ENCODE measurements at regions not wholly inside any gene's neighbourhood (a gene's known extent, or its start where the extent isn't known, plus 50 kb on each side); places are given as distances from the start of the nearest gene placed in this dataset.
"Not testable (repeated sequence)": the region's sequence is repeated elsewhere in the genome, so short reads cannot be mapped to it uniquely, and the experiment has no call there.

DNA sequence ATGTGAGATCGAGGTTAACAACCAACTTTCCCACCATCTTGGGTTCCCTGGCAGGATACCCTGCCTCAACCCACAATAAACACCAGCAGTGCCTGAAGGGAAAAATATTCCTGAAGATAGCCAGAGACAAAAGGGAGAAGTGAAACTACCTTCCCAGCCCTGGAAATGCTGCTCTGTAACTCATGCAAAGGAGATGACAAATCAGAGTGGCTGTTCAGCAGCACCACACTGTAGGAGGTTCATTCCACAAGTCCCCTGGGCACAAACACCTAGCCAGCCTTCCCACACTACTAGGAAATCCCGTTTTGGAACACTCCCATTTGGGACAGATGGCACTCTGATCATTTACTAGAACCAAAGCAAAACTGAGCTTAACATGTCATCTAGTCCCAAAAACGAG, 190.7 kb upstream of the RBBP8 start:
- Mint-ChIP-seq H3K4me3 (no peak overlapping the region), H3K27ac (no peak overlapping the region)

DNA sequence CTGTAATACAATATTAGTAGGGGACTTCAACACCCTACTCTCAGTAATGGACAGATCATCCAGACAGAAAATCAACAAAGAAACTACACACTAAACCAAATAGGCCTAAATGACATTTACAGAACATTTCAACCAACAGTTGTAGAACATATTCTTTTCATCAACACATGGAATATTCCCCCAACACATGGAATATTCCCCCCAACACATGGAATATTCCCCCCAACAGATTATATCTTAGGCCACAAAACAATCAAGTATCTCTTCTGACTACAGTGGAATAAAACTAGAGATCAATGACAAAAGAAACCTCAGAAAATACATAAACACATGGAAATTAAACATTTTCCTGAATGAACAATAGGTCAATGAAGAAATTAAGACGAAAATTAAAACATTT, 187.2 kb upstream of the RBBP8 start:
- Mint-ChIP-seq H3K27me3 (ENCODE audit: low read depth) (peaks cover 12% of the 10 kb centered on the region), H3K36me3 (ENCODE audit: insufficient read depth in 2 of 2) (no peaks in the 10 kb centered on the region), H3K9me3 (peaks cover 5 to 6% of the 10 kb centered on the region in 2 donors), H3K4me1 (ENCODE audit: low read depth) (no peaks in the 10 kb centered on the region), H3K27ac (no peak overlapping the region), H3K4me3 (no peak overlapping the region)
- no peak for ATAC-seq (replicated peaks in 1 of 2)
- DNase-seq = no peak

More for the DNA sequence above, 190.7 kb upstream of the RBBP8 start:
- no peaks in the 10 kb centered on the region for H3K4me1 Mint-ChIP-seq (ENCODE audit: low read depth)
- peaks cover 12% of the 10 kb centered on the region for H3K27me3 Mint-ChIP-seq (ENCODE audit: low read depth)
- no peaks in the 10 kb centered on the region for H3K36me3 Mint-ChIP-seq (ENCODE audit: insufficient read depth in 2 of 2)
- peaks cover 5 to 6% of the 10 kb centered on the region in 2 donors for H3K9me3 Mint-ChIP-seq
- DNase-seq (no peak), ATAC-seq (replicated peaks in 1 of 2) (no peak)

DNA sequence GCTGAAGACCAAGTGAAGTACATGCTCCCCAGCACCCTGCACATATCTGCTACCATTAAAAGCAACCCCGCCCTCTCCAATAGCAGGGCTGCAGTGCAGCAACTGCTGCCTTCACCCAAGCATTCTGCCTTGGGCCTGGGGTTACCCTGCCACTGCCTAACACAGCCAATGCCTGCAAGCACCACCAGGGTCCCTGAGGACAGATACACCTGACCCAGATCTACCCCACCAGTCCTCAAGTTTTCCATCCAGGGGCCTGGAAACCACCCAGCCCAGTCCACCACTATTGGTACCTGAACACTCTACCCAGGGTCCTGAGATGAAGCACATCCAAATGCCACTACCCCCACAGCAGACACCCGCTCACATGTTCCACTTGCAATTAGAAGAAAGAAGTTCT, 181.1 kb upstream of the RBBP8 start:
- no peak overlapping the region for H3K4me3 Mint-ChIP-seq
- DNase-seq (no peak), ATAC-seq (replicated peaks in 1 of 2) (no peak)
- H3K27me3 Mint-ChIP-seq (ENCODE audit: low read depth) = peaks cover 13% of the 10 kb centered on the region
- no peaks in the 10 kb centered on the region for H3K4me1 Mint-ChIP-seq (ENCODE audit: low read depth)
- no peaks in the 10 kb centered on the region for H3K36me3 Mint-ChIP-seq (ENCODE audit: insufficient read depth in 2 of 2)
- H3K9me3 Mint-ChIP-seq = no peaks in the 10 kb centered on the region
- no peak overlapping the region for H3K27ac Mint-ChIP-seq

GRCh38 chr18:22753130-22753831, 179.8 kb upstream of the RBBP8 start:
- Mint-ChIP-seq H3K36me3 (ENCODE audit: insufficient read depth in 2 of 2) (no peaks in the 10 kb centered on the region), H3K4me1 (ENCODE audit: low read depth) (no peaks in the 10 kb centered on the region), H3K9me3 (no peaks in the 10 kb centered on the region), H3K4me3 (no peak overlapping the region), H3K27me3 (ENCODE audit: low read depth) (peaks cover 13% of the 10 kb centered on the region), H3K27ac (no peak overlapping the region)
- ATAC-seq (replicated peaks in 1 of 2) (no peak), DNase-seq (no peak)

DNA sequence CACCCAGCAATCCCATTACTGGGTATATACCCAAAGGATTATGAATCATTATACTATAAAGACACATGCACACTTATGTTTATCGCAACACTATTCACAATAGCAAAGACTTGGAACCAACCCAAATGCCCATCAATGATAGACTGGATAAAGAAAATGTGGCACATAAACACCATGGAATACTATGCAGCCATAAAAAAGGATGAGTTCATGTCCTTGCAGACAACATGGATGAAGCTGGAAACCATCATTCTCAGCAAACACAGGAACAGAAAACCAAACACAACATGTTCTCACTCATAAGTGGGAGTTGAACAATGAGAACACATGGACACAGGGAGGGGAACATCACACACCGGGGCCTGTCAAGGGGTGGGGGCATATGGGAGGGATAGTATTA, 169.1 kb upstream of the RBBP8 start:
- H3K4me1 Mint-ChIP-seq (ENCODE audit: low read depth); H3K9me3 Mint-ChIP-seq; H3K4me3 Mint-ChIP-seq; ATAC-seq (replicated peaks in 1 of 2); H3K36me3 Mint-ChIP-seq (ENCODE audit: insufficient read depth in 2 of 2); H3K27ac Mint-ChIP-seq; DNase-seq: not testable (repeated sequence)
- peaks cover 18% of the 10 kb centered on the region for H3K27me3 Mint-ChIP-seq (ENCODE audit: low read depth)

DNA sequence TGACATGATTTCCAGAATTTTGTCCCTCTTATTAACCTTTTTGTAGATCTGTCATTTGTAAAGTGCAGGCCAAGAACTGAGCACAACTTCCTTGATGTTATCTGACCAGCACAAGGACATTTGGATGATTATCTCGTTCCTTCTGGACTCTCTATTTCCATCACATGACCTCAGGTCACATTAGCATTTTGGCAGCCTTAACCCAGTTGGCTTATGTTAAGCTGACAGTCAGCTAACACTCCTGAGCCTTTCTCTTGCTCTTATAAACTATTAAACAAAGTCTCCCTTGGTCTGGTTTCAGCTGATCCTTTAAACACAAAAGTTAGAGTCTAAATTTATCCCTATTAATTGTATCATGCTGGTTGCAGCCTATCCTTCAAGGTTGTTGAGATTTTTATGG, 167.2 kb upstream of the RBBP8 start:
- Mint-ChIP-seq H3K4me3 (no peak overlapping the region), H3K4me1 (ENCODE audit: low read depth) (no peaks in the 10 kb centered on the region), H3K36me3 (ENCODE audit: insufficient read depth in 2 of 2) (no peaks in the 10 kb centered on the region), H3K27me3 (ENCODE audit: low read depth) (no peaks in the 10 kb centered on the region), H3K27ac (no peak overlapping the region), H3K9me3 (peaks cover 6 to 8% of the 10 kb centered on the region in 2 donors)
- no peak for ATAC-seq (replicated peaks in 1 of 2)
- DNase-seq = no peak

GRCh38 chr18:22767653-22768052, 165.5 kb upstream of the RBBP8 start:
- Mint-ChIP-seq H3K4me1 (ENCODE audit: low read depth) (no peaks in the 10 kb centered on the region), H3K9me3 (peaks cover under 1 to 6% of the 10 kb centered on the region in 2 donors), H3K27ac (no peak overlapping the region), H3K27me3 (ENCODE audit: low read depth) (no peaks in the 10 kb centered on the region), H3K36me3 (ENCODE audit: insufficient read depth in 2 of 2) (no peaks in the 10 kb centered on the region), H3K4me3 (no peak overlapping the region)
- no peak for DNase-seq
- ATAC-seq (replicated peaks in 1 of 2) = no peak

GRCh38 chr18:22773944-22774343, 159.2 kb upstream of the RBBP8 start:
- H3K27me3 Mint-ChIP-seq (ENCODE audit: low read depth) = peaks cover 2% of the 10 kb centered on the region
- DNase-seq (no peak), ATAC-seq (replicated peaks in 1 of 2) (no peak)
- H3K4me3 Mint-ChIP-seq = no peak overlapping the region
- H3K27ac Mint-ChIP-seq = no peak overlapping the region
- peaks cover 0 to 3% of the 10 kb centered on the region in 2 donors for H3K9me3 Mint-ChIP-seq
- no peaks in the 10 kb centered on the region for H3K4me1 Mint-ChIP-seq (ENCODE audit: low read depth)
- H3K36me3 Mint-ChIP-seq (ENCODE audit: insufficient read depth in 2 of 2) = no peaks in the 10 kb centered on the region

DNA sequence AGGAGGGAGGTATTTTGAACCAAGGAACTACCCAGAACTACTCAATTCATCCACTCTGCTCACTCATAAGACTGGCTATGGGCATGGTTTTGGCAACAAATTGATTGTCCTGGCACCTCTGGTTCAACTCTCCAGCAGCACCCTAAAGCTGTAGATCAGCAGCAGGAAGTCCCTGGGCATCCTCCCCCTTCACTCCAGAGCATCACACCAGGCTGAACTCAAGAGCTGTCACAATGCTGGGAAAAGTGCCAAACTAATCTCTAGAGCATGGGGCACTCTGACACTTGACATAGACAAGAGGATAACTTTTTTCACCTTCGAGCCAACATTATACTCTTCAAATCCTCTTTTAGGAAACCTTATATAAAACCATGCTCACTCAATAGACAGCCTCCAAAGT, 154.1 kb upstream of the RBBP8 start:
- DNase-seq (no peak), ATAC-seq (replicated peaks in 1 of 2) (no peak)
- H3K27me3 Mint-ChIP-seq (ENCODE audit: low read depth) = peaks cover 21% of the 10 kb centered on the region
- H3K9me3 Mint-ChIP-seq = no peaks in the 10 kb centered on the region
- H3K27ac Mint-ChIP-seq = no peak overlapping the region
- no peak overlapping the region for H3K4me3 Mint-ChIP-seq
- H3K36me3 Mint-ChIP-seq (ENCODE audit: insufficient read depth in 2 of 2) = no peaks in the 10 kb centered on the region
- H3K4me1 Mint-ChIP-seq (ENCODE audit: low read depth) = no peaks in the 10 kb centered on the region

- ATAC-seq (replicated peaks in 1 of 2) = no peak
- Mint-ChIP-seq H3K4me1 (ENCODE audit: low read depth) (no peaks in the 10 kb centered on the region), H3K27ac (no peak overlapping the region)
Observed at GRCh38 chr18:22783245-22783644, 149.9 kb upstream of the RBBP8 start.

DNA sequence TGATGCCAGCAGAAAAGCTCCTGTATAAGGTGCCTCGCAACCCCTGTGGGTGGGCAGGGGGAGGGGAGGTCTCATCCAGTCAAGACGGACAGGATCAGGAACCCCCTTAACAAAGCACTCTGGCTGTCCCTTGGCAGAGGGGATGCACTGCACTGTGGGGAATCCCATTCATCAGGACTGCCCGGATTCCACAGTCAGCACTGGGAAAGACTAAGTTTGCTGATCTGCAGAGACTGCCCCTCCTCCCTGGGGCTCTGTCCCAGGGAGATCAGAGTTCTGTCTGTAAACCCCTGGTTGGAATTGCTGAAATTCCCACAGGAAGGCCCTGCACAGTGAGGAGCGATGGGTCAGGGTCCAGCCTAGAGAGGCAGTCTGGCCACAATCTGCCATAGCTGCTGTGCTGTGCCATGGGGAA, 149.5 kb upstream of the RBBP8 start:
- Mint-ChIP-seq H3K4me3 (no peak overlapping the region), H3K36me3 (ENCODE audit: insufficient read depth in 2 of 2) (no peaks in the 10 kb centered on the region), H3K9me3 (no peaks in the 10 kb centered on the region), H3K27me3 (ENCODE audit: low read depth) (peaks cover 31% of the 10 kb centered on the region), H3K4me1 (ENCODE audit: low read depth) (no peaks in the 10 kb centered on the region), H3K27ac (no peak overlapping the region)
- ATAC-seq (replicated peaks in 1 of 2) (no peak), DNase-seq (no peak)

More at GRCh38 chr18:22783245-22783644, 149.9 kb upstream of the RBBP8 start:
- H3K4me3 Mint-ChIP-seq = no peak overlapping the region
- peaks cover 31% of the 10 kb centered on the region for H3K27me3 Mint-ChIP-seq (ENCODE audit: low read depth)
- DNase-seq = no peak
- H3K9me3 Mint-ChIP-seq = no peaks in the 10 kb centered on the region
- no peaks in the 10 kb centered on the region for H3K36me3 Mint-ChIP-seq (ENCODE audit: insufficient read depth in 2 of 2)

- ATAC-seq (replicated peaks in 1 of 2) (no peak), DNase-seq (no peak)
- no peaks in the 10 kb centered on the region for H3K36me3 Mint-ChIP-seq (ENCODE audit: insufficient read depth in 2 of 2)
Observed at GRCh38 chr18:22789052-22789451, 144.1 kb upstream of the RBBP8 start.

DNA sequence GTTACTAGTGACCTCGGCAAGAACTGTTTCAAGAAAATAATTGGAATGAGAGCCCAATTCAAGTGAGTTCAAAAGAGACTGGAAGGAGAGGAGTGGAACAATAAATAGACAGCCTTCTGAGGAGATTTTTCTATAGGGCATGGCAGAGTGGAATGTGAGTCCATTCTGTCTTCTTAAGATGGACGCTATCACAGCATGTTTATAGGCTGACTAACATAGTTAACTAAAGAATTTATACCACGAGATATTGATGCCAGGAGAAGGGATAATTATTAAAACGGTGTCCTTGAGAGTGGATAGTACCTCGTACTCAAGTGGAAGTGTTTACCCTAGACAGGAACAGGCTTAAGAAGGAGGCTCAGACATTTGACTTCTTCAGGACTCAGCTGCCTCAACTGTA, 143.5 kb upstream of the RBBP8 start:
- peaks cover 32% of the 10 kb centered on the region for H3K27me3 Mint-ChIP-seq (ENCODE audit: low read depth)
- H3K4me3 Mint-ChIP-seq = no peak overlapping the region
- no peak for ATAC-seq (replicated peaks in 1 of 2)
- no peaks in the 10 kb centered on the region for H3K4me1 Mint-ChIP-seq (ENCODE audit: low read depth)
- H3K36me3 Mint-ChIP-seq (ENCODE audit: insufficient read depth in 2 of 2) = no peaks in the 10 kb centered on the region
- no peaks in the 10 kb centered on the region for H3K9me3 Mint-ChIP-seq
- DNase-seq = no peak
- H3K27ac Mint-ChIP-seq = no peak overlapping the region

More at GRCh38 chr18:22789052-22789451, 144.1 kb upstream of the RBBP8 start:
- no peaks in the 10 kb centered on the region for H3K9me3 Mint-ChIP-seq
- peaks cover 31% of the 10 kb centered on the region for H3K27me3 Mint-ChIP-seq (ENCODE audit: low read depth)
- H3K4me1 Mint-ChIP-seq (ENCODE audit: low read depth) = no peaks in the 10 kb centered on the region
- no peak overlapping the region for H3K4me3 Mint-ChIP-seq
- no peak overlapping the region for H3K27ac Mint-ChIP-seq
